BLaER1 treated with 17β-estradiol and CSF1 and Interleukin-3, amounts not matched to agents 10 nM and 100 nM (cell line): ENCODE measurements at regions not wholly inside any gene's neighbourhood (a gene's known extent, or its start where the extent isn't known, plus 50 kb on each side); places are given as distances from the start of the nearest gene placed in this dataset.

Experiments
- H3K27ac ChIP-seq, 11 experiments: shearing (Covaris generic); formaldehyde crosslinking; 2 replicates each; pipeline ENCODE4 v1.8.1; 2022
- H3K27me3 ChIP-seq, 11 experiments: shearing (Covaris generic); formaldehyde crosslinking; 2 replicates each; pipeline ENCODE4 v1.8.1; 2022
- H3K36me3 ChIP-seq, 11 experiments: shearing (Covaris generic); formaldehyde crosslinking; 2 replicates each; pipeline ENCODE4 v1.8.1; 2022
- H3K4me1 ChIP-seq, 10 experiments: shearing (Covaris generic); formaldehyde crosslinking; 2 replicates each; pipeline ENCODE4 v1.8.1; 2022
- H3K4me2 ChIP-seq, 11 experiments: shearing (Covaris generic); formaldehyde crosslinking; 2 replicates each; pipeline ENCODE4 v1.8.1; 2022
- H3K4me3 ChIP-seq, 10 experiments: shearing (Covaris generic); formaldehyde crosslinking; 2 replicates each; pipeline ENCODE4 v1.8.1; 2022
- H3K9ac ChIP-seq, 11 experiments: shearing (Covaris generic); formaldehyde crosslinking; 2 replicates each; pipeline ENCODE4 v1.8.1; 2022
- H3K9me3 ChIP-seq, 11 experiments: shearing (Covaris generic); formaldehyde crosslinking; replicated peaks in 1 of 11; 2 replicates each; pipeline ENCODE4 v1.8.1; 2022
- H4K20me1 ChIP-seq, 11 experiments: shearing (Covaris generic); formaldehyde crosslinking; 2 replicates each; pipeline ENCODE4 v1.8.1; 2022
- Cebpa-rat ChIP-seq, 11 experiments: shearing (Covaris generic); IDR thresholded peaks; 2 replicates each; pipeline ENCODE4 v1.8.1; 2022

- Histone ChIP-seq H3K4me1 (no peaks in the 10 kb centered on the region), H3K4me3 (no peak overlapping the region), H3K9ac (no peak overlapping the region), H3K36me3 (no peaks in the 10 kb centered on the region), H3K4me2 (no peak overlapping the region), H3K9me3 (no peaks in the 10 kb centered on the region), H3K27me3 (no peaks in the 10 kb centered on the region), H4K20me1 (no peaks in the 10 kb centered on the region), H3K27ac (no peak overlapping the region)
- TF ChIP-seq Cebpa-rat (IDR thresholded peaks at IDR 0.05): no peak
These were observed 329.8 kb downstream of the PMP22 start for GRCh38 chr17:14935139-14935841.

GRCh38 chr17:14933676-14934075 lies 331.4 kb downstream of the PMP22 start:
- Histone ChIP-seq H3K27me3 (no peaks in the 10 kb centered on the region), H3K9me3 (no peaks in the 10 kb centered on the region), H4K20me1 (no peaks in the 10 kb centered on the region), H3K27ac (no peak overlapping the region), H3K4me1 (no peaks in the 10 kb centered on the region), H3K9ac (no peak overlapping the region), H3K36me3 (no peaks in the 10 kb centered on the region), H3K4me3 (no peak overlapping the region), H3K4me2 (no peak overlapping the region)
- TF ChIP-seq Cebpa-rat (IDR thresholded peaks at IDR 0.05): no peak

GRCh38 chr17:14926526-14927122 lies 338.5 kb downstream of the PMP22 start:
- Histone ChIP-seq H3K27ac (no peak overlapping the region), H3K9me3 (peaks cover 13 to 27% (median 21%) of the 10 kb centered on the region in 11 experiments), H3K4me3 (no peak overlapping the region), H4K20me1 (no peaks in the 10 kb centered on the region), H3K9ac (no peak overlapping the region), H3K4me2 (no peak overlapping the region), H3K4me1 (no peaks in the 10 kb centered on the region), H3K36me3 (no peaks in the 10 kb centered on the region), H3K27me3 (no peaks in the 10 kb centered on the region)
- no peak for TF ChIP-seq Cebpa-rat (IDR thresholded peaks at IDR 0.05)

- Histone ChIP-seq H4K20me1 (no peaks in the 10 kb centered on the region), H3K27me3 (no peaks in the 10 kb centered on the region), H3K4me2 (no peak overlapping the region), H3K9me3 (peaks cover 13 to 30% (median 23%) of the 10 kb centered on the region in 11 experiments), H3K9ac (no peak overlapping the region), H3K4me3 (no peak overlapping the region), H3K27ac (no peak overlapping the region), H3K36me3 (no peaks in the 10 kb centered on the region), H3K4me1 (no peaks in the 10 kb centered on the region)
- TF ChIP-seq Cebpa-rat (IDR thresholded peaks at IDR 0.05): no peak
These were observed 339.1 kb downstream of the PMP22 start for GRCh38 chr17:14926073-14926472.

GRCh38 chr17:14925498-14925897 lies 339.6 kb downstream of the PMP22 start:
- no peak overlapping the region for H3K4me3 ChIP-seq
- H3K4me2 ChIP-seq: no peak overlapping the region
- H3K4me1 ChIP-seq: no peaks in the 10 kb centered on the region
- H3K27ac ChIP-seq: no peak overlapping the region
- no peak for TF ChIP-seq Cebpa-rat (IDR thresholded peaks at IDR 0.05)
- H3K9ac ChIP-seq: no peak overlapping the region
- H3K27me3 ChIP-seq: no peaks in the 10 kb centered on the region
- H3K9me3 ChIP-seq: peaks cover 13 to 30% (median 23%) of the 10 kb centered on the region in 11 experiments
- no peaks in the 10 kb centered on the region for H3K36me3 ChIP-seq
- no peaks in the 10 kb centered on the region for H4K20me1 ChIP-seq

GRCh38 chr17:14923981-14924380 lies 341.1 kb downstream of the PMP22 start:
- Histone ChIP-seq H3K4me3 (no peak overlapping the region), H3K36me3 (no peaks in the 10 kb centered on the region), H3K4me2 (no peak overlapping the region), H4K20me1 (no peaks in the 10 kb centered on the region), H3K9ac (no peak overlapping the region), H3K4me1 (no peaks in the 10 kb centered on the region), H3K27ac (no peak overlapping the region), H3K27me3 (no peaks in the 10 kb centered on the region), H3K9me3 (peaks cover 13 to 30% (median 23%) of the 10 kb centered on the region in 11 experiments)
- TF ChIP-seq Cebpa-rat (IDR thresholded peaks at IDR 0.05): no peak

- H4K20me1 ChIP-seq: no peaks in the 10 kb centered on the region
- H3K4me1 ChIP-seq: no peaks in the 10 kb centered on the region
- H3K4me3 ChIP-seq: no peak overlapping the region
- no peak overlapping the region for H3K9ac ChIP-seq
- no peak overlapping the region for H3K4me2 ChIP-seq
- no peaks in the 10 kb centered on the region for H3K27me3 ChIP-seq
- H3K27ac ChIP-seq: no peak overlapping the region
- no peaks in the 10 kb centered on the region for H3K36me3 ChIP-seq
- peaks cover 13 to 30% (median 23%) of the 10 kb centered on the region in 11 experiments for H3K9me3 ChIP-seq
- no peak for TF ChIP-seq Cebpa-rat (IDR thresholded peaks at IDR 0.05)
These were observed 342.7 kb downstream of the PMP22 start for GRCh38 chr17:14922411-14922810.

GRCh38 chr17:14921936-14922335 lies 343.2 kb downstream of the PMP22 start:
- peaks cover 13 to 30% (median 23%) of the 10 kb centered on the region in 11 experiments for H3K9me3 ChIP-seq
- H3K4me2 ChIP-seq: no peak overlapping the region
- no peak overlapping the region for H3K27ac ChIP-seq
- H3K27me3 ChIP-seq: no peaks in the 10 kb centered on the region
- no peaks in the 10 kb centered on the region for H3K4me1 ChIP-seq
- H4K20me1 ChIP-seq: no peaks in the 10 kb centered on the region
- TF ChIP-seq Cebpa-rat (IDR thresholded peaks at IDR 0.05): no peak
- H3K36me3 ChIP-seq: no peaks in the 10 kb centered on the region
- no peak overlapping the region for H3K9ac ChIP-seq
- no peak overlapping the region for H3K4me3 ChIP-seq

GRCh38 chr17:14919631-14920213 lies 345.4 kb downstream of the PMP22 start:
- no peak overlapping the region for H3K27ac ChIP-seq
- H3K27me3 ChIP-seq: no peaks in the 10 kb centered on the region
- peaks cover 21 to 40% (median 23%) of the 10 kb centered on the region in 11 experiments for H3K9me3 ChIP-seq
- no peaks in the 10 kb centered on the region for H4K20me1 ChIP-seq
- H3K4me3 ChIP-seq: no peak overlapping the region
- H3K4me1 ChIP-seq: no peaks in the 10 kb centered on the region
- H3K36me3 ChIP-seq: no peaks in the 10 kb centered on the region
- TF ChIP-seq Cebpa-rat (IDR thresholded peaks at IDR 0.05): no peak
- no peak overlapping the region for H3K9ac ChIP-seq
- no peak overlapping the region for H3K4me2 ChIP-seq

- peaks cover 20 to 38% (median 23%) of the 10 kb centered on the region in 11 experiments for H3K9me3 ChIP-seq
- no peak overlapping the region for H3K9ac ChIP-seq
- H3K4me2 ChIP-seq: no peak overlapping the region
- TF ChIP-seq Cebpa-rat (IDR thresholded peaks at IDR 0.05): no peak
- no peaks in the 10 kb centered on the region for H3K36me3 ChIP-seq
- no peaks in the 10 kb centered on the region for H3K4me1 ChIP-seq
- no peak overlapping the region for H3K27ac ChIP-seq
- H3K27me3 ChIP-seq: no peaks in the 10 kb centered on the region
- no peak overlapping the region for H3K4me3 ChIP-seq
- H4K20me1 ChIP-seq: no peaks in the 10 kb centered on the region
These were observed 346.0 kb downstream of the PMP22 start for GRCh38 chr17:14919094-14919493.
